ENCODE measurements at regions not wholly inside any gene's neighbourhood (a gene's known extent, or its start where the extent isn't known, plus 50 kb on each side); places are given as distances from the start of the nearest gene placed in this dataset.

DNA sequence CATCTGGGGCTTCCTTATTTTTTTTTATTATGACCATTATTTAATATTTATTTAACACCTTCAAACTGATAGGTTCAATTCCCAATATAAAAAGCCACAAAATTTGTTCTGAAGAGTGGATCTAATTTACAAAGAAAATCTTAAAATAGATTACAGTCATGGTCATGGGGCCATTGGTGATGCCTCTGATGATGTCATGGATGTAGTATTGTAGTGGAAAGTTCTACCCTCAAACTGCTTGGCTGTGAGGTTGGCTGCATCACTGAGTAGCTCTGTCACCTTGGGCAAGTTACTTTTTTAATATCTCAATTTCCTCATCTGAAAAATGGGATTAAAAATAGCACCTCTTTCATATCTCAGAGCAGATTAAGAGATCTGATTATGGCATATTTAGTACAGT lies 128.5 kb downstream of the DKK1 start:
- TF ChIP-seq, protein P1, sequence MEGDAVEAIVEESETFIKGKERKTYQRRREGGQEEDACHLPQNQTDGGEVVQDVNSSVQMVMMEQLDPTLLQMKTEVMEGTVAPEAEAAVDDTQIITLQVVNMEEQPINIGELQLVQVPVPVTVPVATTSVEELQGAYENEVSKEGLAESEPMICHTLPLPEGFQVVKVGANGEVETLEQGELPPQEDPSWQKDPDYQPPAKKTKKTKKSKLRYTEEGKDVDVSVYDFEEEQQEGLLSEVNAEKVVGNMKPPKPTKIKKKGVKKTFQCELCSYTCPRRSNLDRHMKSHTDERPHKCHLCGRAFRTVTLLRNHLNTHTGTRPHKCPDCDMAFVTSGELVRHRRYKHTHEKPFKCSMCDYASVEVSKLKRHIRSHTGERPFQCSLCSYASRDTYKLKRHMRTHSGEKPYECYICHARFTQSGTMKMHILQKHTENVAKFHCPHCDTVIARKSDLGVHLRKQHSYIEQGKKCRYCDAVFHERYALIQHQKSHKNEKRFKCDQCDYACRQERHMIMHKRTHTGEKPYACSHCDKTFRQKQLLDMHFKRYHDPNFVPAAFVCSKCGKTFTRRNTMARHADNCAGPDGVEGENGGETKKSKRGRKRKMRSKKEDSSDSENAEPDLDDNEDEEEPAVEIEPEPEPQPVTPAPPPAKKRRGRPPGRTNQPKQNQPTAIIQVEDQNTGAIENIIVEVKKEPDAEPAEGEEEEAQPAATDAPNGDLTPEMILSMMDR (IDR thresholded peaks at IDR 0.05; ENCODE audit: borderline replicate concordance, extremely low read depth, low read length, poor library complexity, severe bottlenecking), result no peak
- no peak for TF ChIP-seq EZH2 (IDR thresholded peaks at IDR 0.05; ENCODE audit: borderline replicate concordance, low read depth, low read length, severe bottlenecking)

Data from DND-41 (cell line).